ENCODE measurements at regions not wholly inside any gene's neighbourhood (a gene's known extent, or its start where the extent isn't known, plus 50 kb on each side); places are given as distances from the start of the nearest gene placed in this dataset.

- TF ChIP-seq TCF4 (CRISPR knock-in tag; IDR thresholded peaks at IDR 0.05; ENCODE audit: borderline replicate concordance) (peak; percentile 8; the same call in 1 of the 2 replicates), ZNF8 (CRISPR knock-in tag; IDR thresholded peaks at IDR 0.05) (no peak)
- ATAC-seq, result no peak
Observed at GRCh38 chr7:7014827-7015595, 167.3 kb upstream of the C1GALT1 start.

DNA sequence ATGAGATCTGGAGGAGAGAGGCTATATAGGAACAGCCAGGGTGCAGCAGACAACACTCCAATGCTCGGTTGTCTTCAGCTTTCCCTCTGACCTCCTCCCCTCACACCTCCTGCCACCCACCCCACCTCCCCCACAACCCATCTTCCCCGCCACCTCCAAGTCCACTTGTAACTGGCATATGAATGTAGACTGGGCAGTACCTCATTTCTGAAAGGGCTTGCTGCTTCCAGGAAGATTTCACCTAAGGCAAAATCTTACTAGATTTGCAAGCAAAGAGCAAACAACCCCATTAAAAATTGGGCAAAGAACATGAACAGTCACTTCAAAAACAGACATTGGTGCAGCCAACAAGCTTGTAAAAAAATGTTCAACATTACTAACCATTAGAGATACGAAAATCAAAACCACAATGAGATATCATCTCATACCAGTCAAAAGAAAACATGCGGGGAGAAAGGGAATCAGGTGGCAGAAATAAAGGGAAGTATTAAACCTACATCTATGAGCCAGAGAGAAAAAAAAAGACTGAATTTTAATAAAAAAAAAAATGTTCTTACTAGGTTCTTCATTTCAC is 164.6 kb upstream of the C1GALT1 start:
- no peak for TF ChIP-seq GLIS3 (CRISPR knock-in tag; IDR thresholded peaks at IDR 0.05)
- TF ChIP-seq POU6F1 (CRISPR knock-in tag; IDR thresholded peaks at IDR 0.05; ENCODE audit: borderline replicate concordance, low read depth), result no peak
- TF ChIP-seq TCF4 (CRISPR knock-in tag; IDR thresholded peaks at IDR 0.05; ENCODE audit: borderline replicate concordance), result no peak
- TF ChIP-seq ZNF8 (CRISPR knock-in tag; IDR thresholded peaks at IDR 0.05), result no peak
- TF ChIP-seq ZC3H10 (CRISPR knock-in tag; IDR thresholded peaks at IDR 0.05), result no peak

DNA sequence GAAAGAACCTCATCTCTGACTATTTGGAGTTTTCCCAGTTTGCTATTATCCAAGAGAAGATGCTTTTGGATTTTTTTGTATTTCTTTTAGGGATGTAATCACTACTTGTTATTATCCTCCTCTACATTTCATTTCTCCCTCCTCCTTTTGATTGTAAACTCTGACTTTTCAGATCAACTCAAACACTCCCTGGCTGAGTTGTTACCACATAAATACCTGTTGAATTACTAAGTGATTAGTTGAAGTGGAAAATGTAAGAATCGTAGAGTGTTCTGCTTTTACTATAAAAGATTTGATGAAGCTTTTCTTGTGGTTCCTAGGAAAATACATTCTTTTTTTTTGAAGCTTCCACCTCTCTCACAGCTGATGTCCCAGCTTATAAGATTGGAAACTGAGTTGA is 164.1 kb upstream of the C1GALT1 start:
- TF ChIP-seq TSHZ2 (CRISPR knock-in tag; IDR thresholded peaks at IDR 0.05), result no peak
- no peak for TF ChIP-seq ARNTL (CRISPR knock-in tag; IDR thresholded peaks at IDR 0.05; ENCODE audit: borderline replicate concordance, low read depth)
- TF ChIP-seq ZFP3 (CRISPR knock-in tag; IDR thresholded peaks at IDR 0.05), result no peak
- TF ChIP-seq OSR1 (CRISPR knock-in tag; IDR thresholded peaks at IDR 0.05), result no peak
- TF ChIP-seq, protein P1, sequence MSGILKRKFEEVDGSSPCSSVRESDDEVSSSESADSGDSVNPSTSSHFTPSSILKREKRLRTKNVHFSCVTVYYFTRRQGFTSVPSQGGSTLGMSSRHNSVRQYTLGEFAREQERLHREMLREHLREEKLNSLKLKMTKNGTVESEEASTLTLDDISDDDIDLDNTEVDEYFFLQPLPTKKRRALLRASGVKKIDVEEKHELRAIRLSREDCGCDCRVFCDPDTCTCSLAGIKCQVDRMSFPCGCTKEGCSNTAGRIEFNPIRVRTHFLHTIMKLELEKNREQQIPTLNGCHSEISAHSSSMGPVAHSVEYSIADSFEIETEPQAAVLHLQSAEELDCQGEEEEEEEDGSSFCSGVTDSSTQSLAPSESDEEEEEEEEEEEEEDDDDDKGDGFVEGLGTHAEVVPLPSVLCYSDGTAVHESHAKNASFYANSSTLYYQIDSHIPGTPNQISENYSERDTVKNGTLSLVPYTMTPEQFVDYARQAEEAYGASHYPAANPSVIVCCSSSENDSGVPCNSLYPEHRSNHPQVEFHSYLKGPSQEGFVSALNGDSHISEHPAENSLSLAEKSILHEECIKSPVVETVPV (CRISPR knock-in tag; IDR thresholded peaks at IDR 0.05), result no peak
- TF ChIP-seq TOX (CRISPR knock-in tag; IDR thresholded peaks at IDR 0.05; ENCODE audit: borderline replicate concordance), result no peak
- no peak for TF ChIP-seq CSDC2 (CRISPR knock-in tag; IDR thresholded peaks at IDR 0.05)
- ATAC-seq, result no peak

More for the DNA sequence above, 164.6 kb upstream of the C1GALT1 start:
- no peak for ATAC-seq

DNA sequence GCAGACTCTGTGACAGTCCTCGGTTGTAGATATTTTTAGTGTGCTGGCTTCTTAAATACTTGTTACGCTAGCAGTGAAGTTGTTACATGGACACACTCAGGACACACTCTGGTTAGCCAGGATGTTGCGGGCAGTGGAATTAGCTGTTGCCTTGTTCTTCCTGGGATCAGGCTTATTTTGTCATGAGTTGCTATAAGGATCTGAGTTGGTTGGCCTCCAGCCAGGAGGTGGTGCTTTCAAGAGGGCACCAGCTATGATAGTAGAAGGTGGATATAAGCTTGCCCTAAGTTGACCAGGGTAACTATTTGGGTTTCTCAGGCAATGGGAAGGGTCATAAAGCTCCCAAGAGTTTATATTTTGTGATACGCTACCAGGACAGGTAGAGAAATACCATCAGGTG is 150.1 kb upstream of the C1GALT1 start:
- no peak for TF ChIP-seq ZFP3 (CRISPR knock-in tag; IDR thresholded peaks at IDR 0.05)
- no peak for TF ChIP-seq TOX (CRISPR knock-in tag; IDR thresholded peaks at IDR 0.05; ENCODE audit: borderline replicate concordance)
- TF ChIP-seq SNAI2 (CRISPR knock-in tag; IDR thresholded peaks at IDR 0.05), result no peak
- TF ChIP-seq, protein P2, sequence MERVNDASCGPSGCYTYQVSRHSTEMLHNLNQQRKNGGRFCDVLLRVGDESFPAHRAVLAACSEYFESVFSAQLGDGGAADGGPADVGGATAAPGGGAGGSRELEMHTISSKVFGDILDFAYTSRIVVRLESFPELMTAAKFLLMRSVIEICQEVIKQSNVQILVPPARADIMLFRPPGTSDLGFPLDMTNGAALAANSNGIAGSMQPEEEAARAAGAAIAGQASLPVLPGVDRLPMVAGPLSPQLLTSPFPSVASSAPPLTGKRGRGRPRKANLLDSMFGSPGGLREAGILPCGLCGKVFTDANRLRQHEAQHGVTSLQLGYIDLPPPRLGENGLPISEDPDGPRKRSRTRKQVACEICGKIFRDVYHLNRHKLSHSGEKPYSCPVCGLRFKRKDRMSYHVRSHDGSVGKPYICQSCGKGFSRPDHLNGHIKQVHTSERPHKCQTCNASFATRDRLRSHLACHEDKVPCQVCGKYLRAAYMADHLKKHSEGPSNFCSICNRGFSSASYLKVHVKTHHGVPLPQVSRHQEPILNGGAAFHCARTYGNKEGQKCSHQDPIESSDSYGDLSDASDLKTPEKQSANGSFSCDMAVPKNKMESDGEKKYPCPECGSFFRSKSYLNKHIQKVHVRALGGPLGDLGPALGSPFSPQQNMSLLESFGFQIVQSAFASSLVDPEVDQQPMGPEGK (CRISPR knock-in tag; IDR thresholded peaks at IDR 0.05; ENCODE audit: borderline replicate concordance), result no peak
- no peak for TF ChIP-seq TSHZ2 (CRISPR knock-in tag; IDR thresholded peaks at IDR 0.05)
- TF ChIP-seq ZNF8 (CRISPR knock-in tag; IDR thresholded peaks at IDR 0.05), result no peak
- TF ChIP-seq ESRRG (CRISPR knock-in tag; IDR thresholded peaks at IDR 0.05), result no peak
- no peak for ATAC-seq
